ENCODE measurements at regions not wholly inside any gene's neighbourhood (a gene's known extent, or its start where the extent isn't known, plus 50 kb on each side); places are given as distances from the start of the nearest gene placed in this dataset.
"Not testable (repeated sequence)": the region's sequence is repeated elsewhere in the genome, so short reads cannot be mapped to it uniquely, and the experiment has no call there.

GRCh38 chr3:34112261-34112660 lies 313.8 kb downstream of the PDCD6IP start:
- TF ChIP-seq POLR2A, EP300, POLR2AphosphoS5 (IDR thresholded peaks at IDR 0.05): not testable (repeated sequence)
- TF ChIP-seq, protein P1, sequence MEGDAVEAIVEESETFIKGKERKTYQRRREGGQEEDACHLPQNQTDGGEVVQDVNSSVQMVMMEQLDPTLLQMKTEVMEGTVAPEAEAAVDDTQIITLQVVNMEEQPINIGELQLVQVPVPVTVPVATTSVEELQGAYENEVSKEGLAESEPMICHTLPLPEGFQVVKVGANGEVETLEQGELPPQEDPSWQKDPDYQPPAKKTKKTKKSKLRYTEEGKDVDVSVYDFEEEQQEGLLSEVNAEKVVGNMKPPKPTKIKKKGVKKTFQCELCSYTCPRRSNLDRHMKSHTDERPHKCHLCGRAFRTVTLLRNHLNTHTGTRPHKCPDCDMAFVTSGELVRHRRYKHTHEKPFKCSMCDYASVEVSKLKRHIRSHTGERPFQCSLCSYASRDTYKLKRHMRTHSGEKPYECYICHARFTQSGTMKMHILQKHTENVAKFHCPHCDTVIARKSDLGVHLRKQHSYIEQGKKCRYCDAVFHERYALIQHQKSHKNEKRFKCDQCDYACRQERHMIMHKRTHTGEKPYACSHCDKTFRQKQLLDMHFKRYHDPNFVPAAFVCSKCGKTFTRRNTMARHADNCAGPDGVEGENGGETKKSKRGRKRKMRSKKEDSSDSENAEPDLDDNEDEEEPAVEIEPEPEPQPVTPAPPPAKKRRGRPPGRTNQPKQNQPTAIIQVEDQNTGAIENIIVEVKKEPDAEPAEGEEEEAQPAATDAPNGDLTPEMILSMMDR (IDR thresholded peaks at IDR 0.05), result not testable (repeated sequence)

Measured in sigmoid colon (tissue), 4 donors.